Trophoblast cell (in vitro differentiated cells and primary cell): ENCODE measurements at regions not wholly inside any gene's neighbourhood (a gene's known extent, or its start where the extent isn't known, plus 50 kb on each side); places are given as distances from the start of the nearest gene placed in this dataset.

Experiments
- DNase-seq, 2 donors: peaks; one replicate each; pipeline ENCODE4 v3.0.0-alpha.2; 2016
- H2AFZ ChIP-seq: 2 replicates; pipeline ENCODE4 v1.6.1; 2013; ENCODE audit warnings: low read length, moderate library complexity, mild to moderate bottlenecking; ENCODE audit not compliant: insufficient read depth, poor library complexity
- H2AK5ac ChIP-seq: 2 replicates; pipeline ENCODE4 v1.6.1; 2013; ENCODE audit warnings: mild to moderate bottlenecking, low read length
- H2BK120ac ChIP-seq: 2 replicates; pipeline ENCODE4 v1.6.1; 2013; ENCODE audit warnings: low read length, mild to moderate bottlenecking, moderate library complexity; ENCODE audit not compliant: insufficient read depth, poor library complexity
- H2BK12ac ChIP-seq: 2 replicates; pipeline ENCODE4 v1.6.1; 2013; ENCODE audit warnings: mild to moderate bottlenecking, low read length, moderate library complexity
- H2BK5ac ChIP-seq: 2 replicates; pipeline ENCODE4 v1.6.1; 2013; ENCODE audit warnings: low read length, low read depth, moderate library complexity, mild to moderate bottlenecking; ENCODE audit not compliant: poor library complexity
- H3K14ac ChIP-seq: 2 replicates; pipeline ENCODE4 v1.6.1; 2013; ENCODE audit warnings: mild to moderate bottlenecking, low read length
- H3K18ac ChIP-seq: 2 replicates; pipeline ENCODE4 v1.6.1; 2013; ENCODE audit warnings: mild to moderate bottlenecking, low read length
- H3K23ac ChIP-seq: 2 replicates; pipeline ENCODE4 v1.6.1; 2013; ENCODE audit warnings: low read length
- H3K27ac ChIP-seq: 2 replicates; pipeline ENCODE4 v1.5.1; 2013; ENCODE audit warnings: low read depth, mild to moderate bottlenecking, inconsistent platforms, low read length, moderate library complexity
- H3K27me3 ChIP-seq: 2 replicates; pipeline ENCODE4 v1.6.1; 2013; ENCODE audit warnings: inconsistent platforms, mild to moderate bottlenecking, low read length, moderate library complexity; ENCODE audit not compliant: insufficient read depth
- H3K36me3 ChIP-seq, 2 experiments: 1 replicate in 1 of 2; 2 replicates in 1 of 2; pipeline ENCODE4 v1.6.1; 2013; ENCODE audit warnings: low read length in 2 of 2, mild to moderate bottlenecking in 2 of 2, moderate library complexity in 1 of 2; ENCODE audit not compliant: insufficient read depth in 2 of 2, control insufficient read depth in 1 of 2
- H3K4ac ChIP-seq: 2 replicates; pipeline ENCODE4 v1.6.1; 2013; ENCODE audit warnings: low read depth, mild to moderate bottlenecking, low read length, moderate library complexity
- H3K4me1 ChIP-seq, 2 experiments: 1 replicate in 1 of 2; 2 replicates in 1 of 2; pipeline ENCODE4 v1.6.1; 2013; ENCODE audit warnings: low read length in 2 of 2, mild to moderate bottlenecking in 2 of 2, moderate library complexity in 1 of 2; ENCODE audit not compliant: insufficient read depth in 2 of 2, control insufficient read depth in 1 of 2
- H3K4me2 ChIP-seq: 2 replicates; pipeline ENCODE4 v1.6.1; 2013; ENCODE audit warnings: inconsistent platforms, mild to moderate bottlenecking, low read length, moderate library complexity
- H3K4me3 ChIP-seq: 2 replicates; pipeline ENCODE4 v1.5.1; 2013; ENCODE audit warnings: mild to moderate bottlenecking, low read depth, low read length, inconsistent platforms
- H3K79me1 ChIP-seq: one replicate; pipeline ENCODE4 v1.6.1; 2013; ENCODE audit warnings: low read length
- H3K79me2 ChIP-seq: 2 replicates; pipeline ENCODE4 v1.6.1; 2013; ENCODE audit warnings: low read length, mild to moderate bottlenecking; ENCODE audit not compliant: control insufficient read depth, insufficient read depth, poor library complexity
- H3K9ac ChIP-seq: 2 replicates; pipeline ENCODE4 v1.6.1; 2013; ENCODE audit warnings: mild to moderate bottlenecking, low read length
- H3K9me3 ChIP-seq: 2 replicates; pipeline ENCODE4 v1.6.1; 2013; ENCODE audit warnings: low read depth, mild to moderate bottlenecking, control low read depth, inconsistent platforms, low read length; ENCODE audit not compliant: insufficient read depth
- H4K12ac ChIP-seq: 2 replicates; pipeline ENCODE4 v1.6.1; 2013; ENCODE audit warnings: low read depth, mild to moderate bottlenecking, low read length, moderate library complexity
- H4K8ac ChIP-seq: 2 replicates; pipeline ENCODE4 v1.6.1; 2013; ENCODE audit warnings: low read depth, mild to moderate bottlenecking, low read length, moderate library complexity
- H4K91ac ChIP-seq: one replicate; pipeline ENCODE4 v1.6.1; 2013; ENCODE audit warnings: low read depth, mild to moderate bottlenecking, low read length, moderate library complexity
- WGBS: extraction: QIAGEN DNeasy Blood & Tissue Kit; methylation state at CpG from one replicate; pipeline ENCODE4 v1.1.7; 2013; ENCODE audit warnings: missing lambda C conversion rate; ENCODE audit not compliant: insufficient read length, insufficient coverage; ENCODE audit errors: extremely low coverage; 5-methylcytosine and 5-hydroxymethylcytosine counted together

GRCh38 chr1:30400507-30400906, 322.9 kb downstream of the MATN1 start:
- no peak overlapping the region for H4K8ac ChIP-seq
- no peak overlapping the region for H3K4me2 ChIP-seq
- no peak overlapping the region for H4K12ac ChIP-seq
- H3K4me1 ChIP-seq, result no peaks in the 10 kb centered on the region
- H2BK120ac ChIP-seq, result no peak overlapping the region
- H3K79me2 ChIP-seq, result no peaks in the 10 kb centered on the region
- H3K4ac ChIP-seq, result no peak overlapping the region
- peaks cover 3% of the 10 kb centered on the region for H3K9me3 ChIP-seq
- H2BK12ac ChIP-seq, result no peak overlapping the region
- no peak for DNase-seq
- H3K23ac ChIP-seq, result no peak overlapping the region
- H4K91ac ChIP-seq, result no peak overlapping the region
- no peak overlapping the region for H2BK5ac ChIP-seq
- H3K27me3 ChIP-seq, result no peaks in the 10 kb centered on the region
- H3K36me3 ChIP-seq, result no peaks in the 10 kb centered on the region
- H3K79me1 ChIP-seq, result no peaks in the 10 kb centered on the region
- no peak overlapping the region for H2AK5ac ChIP-seq
- H3K4me3 ChIP-seq, result no peak overlapping the region
- no CpG with 5 or more reads among the region's 4 CpGs for WGBS
- no peak overlapping the region for H3K18ac ChIP-seq
- no peak overlapping the region for H3K27ac ChIP-seq
- H2AFZ ChIP-seq, result no peak overlapping the region
- H3K9ac ChIP-seq, result no peak overlapping the region
- no peak overlapping the region for H3K14ac ChIP-seq

GRCh38 chr1:30399026-30399425, 324.4 kb downstream of the MATN1 start:
- Histone ChIP-seq H4K12ac (no peak overlapping the region), H2BK120ac (no peak overlapping the region), H3K36me3 (no peaks in the 10 kb centered on the region), H3K79me2 (no peaks in the 10 kb centered on the region), H3K4me1 (no peaks in the 10 kb centered on the region), H3K23ac (no peak overlapping the region), H2AK5ac (no peak overlapping the region), H4K91ac (no peak overlapping the region), H3K4me2 (no peak overlapping the region), H3K9ac (no peak overlapping the region), H3K27me3 (no peaks in the 10 kb centered on the region), H3K9me3 (peaks cover 3% of the 10 kb centered on the region), H2BK5ac (no peak overlapping the region), H2BK12ac (no peak overlapping the region), H3K18ac (no peak overlapping the region), H3K27ac (no peak overlapping the region), H4K8ac (no peak overlapping the region), H3K4ac (no peak overlapping the region), H2AFZ (no peak overlapping the region), H3K79me1 (no peaks in the 10 kb centered on the region), H3K4me3 (no peak overlapping the region), H3K14ac (no peak overlapping the region)
- no peak for DNase-seq
- no CpG with 5 or more reads among the region's 7 CpGs for WGBS

- Histone ChIP-seq H4K12ac (no peak overlapping the region), H4K91ac (no peak overlapping the region), H2AK5ac (no peak overlapping the region), H3K18ac (no peak overlapping the region), H3K9me3 (peaks cover 3% of the 10 kb centered on the region), H3K4me3 (no peak overlapping the region), H3K36me3 (no peaks in the 10 kb centered on the region), H3K23ac (no peak overlapping the region), H3K9ac (no peak overlapping the region), H3K79me1 (no peaks in the 10 kb centered on the region), H3K4me2 (no peak overlapping the region), H3K14ac (no peak overlapping the region), H3K27ac (no peak overlapping the region), H3K4me1 (no peaks in the 10 kb centered on the region), H2BK120ac (no peak overlapping the region), H4K8ac (no peak overlapping the region), H2BK12ac (no peak overlapping the region), H3K27me3 (no peaks in the 10 kb centered on the region), H2AFZ (no peak overlapping the region), H3K79me2 (no peaks in the 10 kb centered on the region), H2BK5ac (no peak overlapping the region), H3K4ac (no peak overlapping the region)
- DNase-seq, result no peak
- no CpG with 5 or more reads among the region's 6 CpGs for WGBS
Measured at GRCh38 chr1:30397576-30397975, 325.8 kb downstream of the MATN1 start.

DNA sequence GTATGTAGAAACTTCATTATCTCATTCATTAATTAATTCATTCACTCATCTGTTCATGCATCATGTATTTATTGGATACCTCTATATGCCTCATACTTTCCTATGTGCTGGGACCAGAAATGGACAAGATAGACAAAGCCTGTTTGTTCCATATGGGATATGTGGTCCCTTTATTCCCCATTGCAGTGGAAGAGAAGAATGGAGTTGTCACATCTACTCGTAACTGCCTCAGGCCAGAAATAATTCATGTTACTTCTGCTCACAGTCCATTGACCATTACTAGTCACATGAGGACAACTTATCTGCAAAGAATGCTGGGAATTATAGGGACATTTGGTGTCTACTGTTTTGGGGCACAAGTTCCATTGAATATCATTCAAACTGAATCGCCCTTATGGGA, 327.8 kb downstream of the MATN1 start:
- Histone ChIP-seq H3K79me1 (no peaks in the 10 kb centered on the region), H3K4me1 (no peaks in the 10 kb centered on the region), H3K9me3 (no peaks in the 10 kb centered on the region), H3K27me3 (no peaks in the 10 kb centered on the region), H3K4me3 (no peak overlapping the region), H3K79me2 (no peaks in the 10 kb centered on the region), H3K36me3 (no peaks in the 10 kb centered on the region), H4K91ac (no peak overlapping the region), H3K23ac (no peak overlapping the region), H3K18ac (no peak overlapping the region), H4K8ac (no peak overlapping the region), H2AFZ (no peak overlapping the region), H4K12ac (no peak overlapping the region), H2AK5ac (no peak overlapping the region), H2BK120ac (no peak overlapping the region), H2BK12ac (no peak overlapping the region), H3K4me2 (no peak overlapping the region), H2BK5ac (no peak overlapping the region), H3K14ac (no peak overlapping the region), H3K9ac (no peak overlapping the region), H3K27ac (no peak overlapping the region), H3K4ac (no peak overlapping the region)
- no peak for DNase-seq
- WGBS, result no CpG with 5 or more reads among the region's 2 CpGs
